ENCODE measurements at regions not wholly inside any gene's neighbourhood (a gene's known extent, or its start where the extent isn't known, plus 50 kb on each side); places are given as distances from the start of the nearest gene placed in this dataset.

- DNase-seq (ENCODE audit: low read depth in 2 of 2): no peak
Observed at GRCh38 chr3:13173186-13173585, 100.0 kb upstream of the IQSEC1 start.

GRCh38 chr3:13172644-13173013, 99.4 kb upstream of the IQSEC1 start:
- no peak for DNase-seq (ENCODE audit: low read depth in 2 of 2)

GRCh38 chr3:13171704-13172643, 98.7 kb upstream of the IQSEC1 start:
- DNase-seq (ENCODE audit: low read depth in 2 of 2): no peak

- no peak for DNase-seq (ENCODE audit: low read depth in 2 of 2)
Observed at GRCh38 chr3:13170317-13170716, 97.1 kb upstream of the IQSEC1 start.

GRCh38 chr3:13168391-13168790, 95.2 kb upstream of the IQSEC1 start:
- DNase-seq (ENCODE audit: low read depth in 2 of 2): no peak

GRCh38 chr3:13167829-13168228, 94.6 kb upstream of the IQSEC1 start:
- DNase-seq (ENCODE audit: low read depth in 2 of 2): no peak

- DNase-seq (ENCODE audit: low read depth in 2 of 2): no peak
Observed at GRCh38 chr3:13167064-13167743, 94.0 kb upstream of the IQSEC1 start.

GRCh38 chr3:13166243-13167063, 93.2 kb upstream of the IQSEC1 start:
- no peak for DNase-seq (ENCODE audit: low read depth in 2 of 2)

- no peak for DNase-seq (ENCODE audit: low read depth in 2 of 2)
Observed at GRCh38 chr3:13165576-13165975, 92.3 kb upstream of the IQSEC1 start.

GRCh38 chr3:13164893-13165492, 91.8 kb upstream of the IQSEC1 start:
- no peak for DNase-seq (ENCODE audit: low read depth in 2 of 2)

GRCh38 chr3:13163848-13164382, 90.7 kb upstream of the IQSEC1 start:
- no peak for DNase-seq (ENCODE audit: low read depth in 2 of 2)

- no peak for DNase-seq (ENCODE audit: low read depth in 2 of 2)
Observed at GRCh38 chr3:13162549-13163320, 89.5 kb upstream of the IQSEC1 start.

- no peak for DNase-seq (ENCODE audit: low read depth in 2 of 2)
Observed at GRCh38 chr3:13161771-13162535, 88.7 kb upstream of the IQSEC1 start.

- DNase-seq (ENCODE audit: low read depth in 2 of 2): no peak
Observed at GRCh38 chr3:13161021-13161759, 88.0 kb upstream of the IQSEC1 start.

- no peak for DNase-seq (ENCODE audit: low read depth in 2 of 2)
Observed at GRCh38 chr3:13160619-13161018, 87.4 kb upstream of the IQSEC1 start.

- DNase-seq (ENCODE audit: low read depth in 2 of 2): no peak
Observed at GRCh38 chr3:13159890-13160289, 86.7 kb upstream of the IQSEC1 start.

- no peak for DNase-seq (ENCODE audit: low read depth in 2 of 2)
Observed at GRCh38 chr3:13158871-13159270, 85.6 kb upstream of the IQSEC1 start.

GRCh38 chr3:13158408-13158807, 85.2 kb upstream of the IQSEC1 start:
- DNase-seq (ENCODE audit: low read depth in 2 of 2): no peak

GRCh38 chr3:13157986-13158385, 84.8 kb upstream of the IQSEC1 start:
- DNase-seq (ENCODE audit: low read depth in 2 of 2): no peak

All from stimulated activated CD8-positive, alpha-beta memory T cell treated with anti-CD3 and anti-CD28 coated beads, Interleukin-7, amount 100 ng/mL, for 4 hours (primary cell).